K562 (cell line): ENCODE measurements at regions not wholly inside any gene's neighbourhood (a gene's known extent, or its start where the extent isn't known, plus 50 kb on each side); places are given as distances from the start of the nearest gene placed in this dataset.
A peak's percentile ranks its signal among the peaks of the same experiment; 100 is the strongest.

Experiments
- CREBBP ChIP-seq: IDR thresholded peaks from one replicate; pipeline ENCODE4 v1.6.1; 2012; ENCODE audit warnings: low read depth, mild to moderate bottlenecking, control low read depth, inconsistent platforms, low read length
- DDX20 ChIP-seq: fragments of 450-650 bp; IDR thresholded peaks from 2 replicates; pipeline ENCODE4 v1.6.1; 2016; ENCODE audit warnings: missing genetic modification characterization, low read depth, mild to moderate bottlenecking, missing compliant biosample characterization, moderate library complexity
- ETV1 ChIP-seq: fragments of 450-650 bp; conservative IDR thresholded peaks from 2 replicates; pipeline ENCODE4 v1.6.1; 2016; ENCODE audit warnings: missing genetic modification characterization, control low read depth, low read depth, missing compliant biosample characterization
- ETV5 ChIP-seq: sonication (generic); formaldehyde crosslinking; IDR thresholded peaks from 2 replicates; pipeline ENCODE4 v1.4.0; 2020; ENCODE audit warnings: low read depth, mild to moderate bottlenecking, missing genetic modification reagents
- EZH2 ChIP-seq: IDR thresholded peaks from 2 replicates; pipeline ENCODE4 v1.6.1; 2012; ENCODE audit warnings: low read depth, mild to moderate bottlenecking, inconsistent platforms, low read length, borderline replicate concordance
- HMG20B ChIP-seq: fragments of 250-450 bp; sonication (Bioruptor Pico); IDR thresholded peaks from 2 replicates; pipeline ENCODE4 v1.5.0; 2021; ENCODE audit warnings: mild to moderate bottlenecking
- MAFG ChIP-seq: fragments of 450-650 bp; conservative IDR thresholded peaks from 2 replicates; pipeline ENCODE4 v1.6.1; 2016; ENCODE audit warnings: missing genetic modification characterization, missing compliant biosample characterization
- NFIX ChIP-seq: fragments of 250-450 bp; sonication (Bioruptor Pico); IDR thresholded peaks from 2 replicates; pipeline ENCODE4 v1.4.0; 2020; ENCODE audit warnings: low read depth, mild to moderate bottlenecking, moderate library complexity
- RBM39 ChIP-seq: fragments of 200-400 bp; formaldehyde crosslinking; optimal IDR thresholded peaks from 2 replicates; pipeline ENCODE3; 2018; ENCODE audit warnings: low read depth, low read length
- SREBF1 ChIP-seq: fragments of 150-350 bp; IDR thresholded peaks from 2 replicates; pipeline ENCODE4 v1.6.1; 2014; ENCODE audit warnings: antibody characterized with exemption, low read depth, low read length, borderline replicate concordance
- ZNF282 ChIP-seq: sonication (generic); formaldehyde crosslinking; IDR thresholded peaks from 2 replicates; pipeline ENCODE4 v1.8.1; 2023; ENCODE audit warnings: missing genetic modification reagents
- TF ChIP-seq, protein P1 (sequence below): fragments of 450-650 bp; IDR thresholded peaks from 2 replicates; pipeline ENCODE4 v1.6.1; 2016; ENCODE audit warnings: borderline replicate concordance
- TF ChIP-seq, protein P2 (sequence below): sonication (generic); formaldehyde crosslinking; IDR thresholded peaks from 2 replicates; pipeline ENCODE4 v1.8.0; 2022; ENCODE audit warnings: mild to moderate bottlenecking, missing genetic modification reagents
- TF ChIP-seq, protein P3 (sequence below): sonication (generic); formaldehyde crosslinking; IDR thresholded peaks from 2 replicates; pipeline ENCODE4 v1.8.1; 2023; ENCODE audit warnings: missing genetic modification reagents, mild to moderate bottlenecking, borderline replicate concordance

DNA sequence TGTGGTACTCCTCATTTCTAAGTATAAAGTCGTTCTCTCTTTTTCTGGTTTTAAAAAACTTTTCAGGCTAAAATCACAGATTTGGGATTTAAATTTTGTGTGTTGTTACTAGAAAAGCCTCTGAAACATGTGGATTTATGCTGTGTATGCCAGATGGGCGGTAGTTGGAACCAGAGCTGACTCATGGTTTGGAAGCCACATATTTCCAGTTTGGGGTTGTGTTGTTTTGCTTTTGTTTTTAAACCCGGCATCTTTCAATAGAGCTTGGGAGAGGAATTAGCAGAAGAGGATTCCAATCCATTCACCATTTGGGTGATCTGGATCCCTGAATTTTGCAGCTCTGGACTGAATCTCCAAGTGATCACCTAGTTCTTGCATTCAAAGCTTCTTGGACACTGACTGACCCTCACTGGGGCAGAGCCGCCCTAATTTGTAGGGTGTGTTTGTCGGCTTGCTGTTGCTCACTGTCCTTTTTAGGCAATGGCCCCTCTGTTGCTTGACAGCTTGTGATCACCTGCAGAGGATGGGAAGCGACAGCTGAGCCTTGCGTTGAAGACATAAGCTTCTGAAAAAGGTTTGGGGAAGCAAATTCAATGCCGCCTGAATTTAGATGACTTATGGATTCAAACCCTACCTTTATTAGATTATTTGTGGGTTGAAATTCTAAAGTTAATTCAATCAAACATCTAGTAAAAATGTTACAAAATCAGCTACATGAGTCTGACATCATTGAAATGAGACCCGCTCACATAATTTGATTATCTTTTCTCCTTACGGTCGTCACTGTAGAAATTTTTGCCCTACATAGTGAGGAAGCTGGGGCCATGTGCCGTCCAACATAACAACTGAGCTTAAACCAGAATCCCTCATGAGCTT, 79.9 kb upstream of the CD83 start (continued):
- TF ChIP-seq, protein P1, sequence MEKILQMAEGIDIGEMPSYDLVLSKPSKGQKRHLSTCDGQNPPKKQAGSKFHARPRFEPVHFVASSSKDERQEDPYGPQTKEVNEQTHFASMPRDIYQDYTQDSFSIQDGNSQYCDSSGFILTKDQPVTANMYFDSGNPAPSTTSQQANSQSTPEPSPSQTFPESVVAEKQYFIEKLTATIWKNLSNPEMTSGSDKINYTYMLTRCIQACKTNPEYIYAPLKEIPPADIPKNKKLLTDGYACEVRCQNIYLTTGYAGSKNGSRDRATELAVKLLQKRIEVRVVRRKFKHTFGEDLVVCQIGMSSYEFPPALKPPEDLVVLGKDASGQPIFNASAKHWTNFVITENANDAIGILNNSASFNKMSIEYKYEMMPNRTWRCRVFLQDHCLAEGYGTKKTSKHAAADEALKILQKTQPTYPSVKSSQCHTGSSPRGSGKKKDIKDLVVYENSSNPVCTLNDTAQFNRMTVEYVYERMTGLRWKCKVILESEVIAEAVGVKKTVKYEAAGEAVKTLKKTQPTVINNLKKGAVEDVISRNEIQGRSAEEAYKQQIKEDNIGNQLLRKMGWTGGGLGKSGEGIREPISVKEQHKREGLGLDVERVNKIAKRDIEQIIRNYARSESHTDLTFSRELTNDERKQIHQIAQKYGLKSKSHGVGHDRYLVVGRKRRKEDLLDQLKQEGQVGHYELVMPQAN, result no peak
- TF ChIP-seq CREBBP (no peak), EZH2 (no peak), RBM39 (no peak), ETV5 (CRISPR knock-in tag) (no peak), ETV1 (tag) (no peak), ZNF282 (CRISPR knock-in tag) (no peak), HMG20B (CRISPR knock-in tag) (no peak), SREBF1 (no peak), MAFG (tag) (peak; percentile 50), DDX20 (tag) (no peak), NFIX (CRISPR knock-in tag) (no peak)
- TF ChIP-seq, protein P2, sequence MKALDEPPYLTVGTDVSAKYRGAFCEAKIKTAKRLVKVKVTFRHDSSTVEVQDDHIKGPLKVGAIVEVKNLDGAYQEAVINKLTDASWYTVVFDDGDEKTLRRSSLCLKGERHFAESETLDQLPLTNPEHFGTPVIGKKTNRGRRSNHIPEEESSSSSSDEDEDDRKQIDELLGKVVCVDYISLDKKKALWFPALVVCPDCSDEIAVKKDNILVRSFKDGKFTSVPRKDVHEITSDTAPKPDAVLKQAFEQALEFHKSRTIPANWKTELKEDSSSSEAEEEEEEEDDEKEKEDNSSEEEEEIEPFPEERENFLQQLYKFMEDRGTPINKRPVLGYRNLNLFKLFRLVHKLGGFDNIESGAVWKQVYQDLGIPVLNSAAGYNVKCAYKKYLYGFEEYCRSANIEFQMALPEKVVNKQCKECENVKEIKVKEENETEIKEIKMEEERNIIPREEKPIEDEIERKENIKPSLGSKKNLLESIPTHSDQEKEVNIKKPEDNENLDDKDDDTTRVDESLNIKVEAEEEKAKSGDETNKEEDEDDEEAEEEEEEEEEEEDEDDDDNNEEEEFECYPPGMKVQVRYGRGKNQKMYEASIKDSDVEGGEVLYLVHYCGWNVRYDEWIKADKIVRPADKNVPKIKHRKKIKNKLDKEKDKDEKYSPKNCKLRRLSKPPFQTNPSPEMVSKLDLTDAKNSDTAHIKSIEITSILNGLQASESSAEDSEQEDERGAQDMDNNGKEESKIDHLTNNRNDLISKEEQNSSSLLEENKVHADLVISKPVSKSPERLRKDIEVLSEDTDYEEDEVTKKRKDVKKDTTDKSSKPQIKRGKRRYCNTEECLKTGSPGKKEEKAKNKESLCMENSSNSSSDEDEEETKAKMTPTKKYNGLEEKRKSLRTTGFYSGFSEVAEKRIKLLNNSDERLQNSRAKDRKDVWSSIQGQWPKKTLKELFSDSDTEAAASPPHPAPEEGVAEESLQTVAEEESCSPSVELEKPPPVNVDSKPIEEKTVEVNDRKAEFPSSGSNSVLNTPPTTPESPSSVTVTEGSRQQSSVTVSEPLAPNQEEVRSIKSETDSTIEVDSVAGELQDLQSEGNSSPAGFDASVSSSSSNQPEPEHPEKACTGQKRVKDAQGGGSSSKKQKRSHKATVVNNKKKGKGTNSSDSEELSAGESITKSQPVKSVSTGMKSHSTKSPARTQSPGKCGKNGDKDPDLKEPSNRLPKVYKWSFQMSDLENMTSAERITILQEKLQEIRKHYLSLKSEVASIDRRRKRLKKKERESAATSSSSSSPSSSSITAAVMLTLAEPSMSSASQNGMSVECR (CRISPR knock-in tag), result no peak
- TF ChIP-seq, protein P3, sequence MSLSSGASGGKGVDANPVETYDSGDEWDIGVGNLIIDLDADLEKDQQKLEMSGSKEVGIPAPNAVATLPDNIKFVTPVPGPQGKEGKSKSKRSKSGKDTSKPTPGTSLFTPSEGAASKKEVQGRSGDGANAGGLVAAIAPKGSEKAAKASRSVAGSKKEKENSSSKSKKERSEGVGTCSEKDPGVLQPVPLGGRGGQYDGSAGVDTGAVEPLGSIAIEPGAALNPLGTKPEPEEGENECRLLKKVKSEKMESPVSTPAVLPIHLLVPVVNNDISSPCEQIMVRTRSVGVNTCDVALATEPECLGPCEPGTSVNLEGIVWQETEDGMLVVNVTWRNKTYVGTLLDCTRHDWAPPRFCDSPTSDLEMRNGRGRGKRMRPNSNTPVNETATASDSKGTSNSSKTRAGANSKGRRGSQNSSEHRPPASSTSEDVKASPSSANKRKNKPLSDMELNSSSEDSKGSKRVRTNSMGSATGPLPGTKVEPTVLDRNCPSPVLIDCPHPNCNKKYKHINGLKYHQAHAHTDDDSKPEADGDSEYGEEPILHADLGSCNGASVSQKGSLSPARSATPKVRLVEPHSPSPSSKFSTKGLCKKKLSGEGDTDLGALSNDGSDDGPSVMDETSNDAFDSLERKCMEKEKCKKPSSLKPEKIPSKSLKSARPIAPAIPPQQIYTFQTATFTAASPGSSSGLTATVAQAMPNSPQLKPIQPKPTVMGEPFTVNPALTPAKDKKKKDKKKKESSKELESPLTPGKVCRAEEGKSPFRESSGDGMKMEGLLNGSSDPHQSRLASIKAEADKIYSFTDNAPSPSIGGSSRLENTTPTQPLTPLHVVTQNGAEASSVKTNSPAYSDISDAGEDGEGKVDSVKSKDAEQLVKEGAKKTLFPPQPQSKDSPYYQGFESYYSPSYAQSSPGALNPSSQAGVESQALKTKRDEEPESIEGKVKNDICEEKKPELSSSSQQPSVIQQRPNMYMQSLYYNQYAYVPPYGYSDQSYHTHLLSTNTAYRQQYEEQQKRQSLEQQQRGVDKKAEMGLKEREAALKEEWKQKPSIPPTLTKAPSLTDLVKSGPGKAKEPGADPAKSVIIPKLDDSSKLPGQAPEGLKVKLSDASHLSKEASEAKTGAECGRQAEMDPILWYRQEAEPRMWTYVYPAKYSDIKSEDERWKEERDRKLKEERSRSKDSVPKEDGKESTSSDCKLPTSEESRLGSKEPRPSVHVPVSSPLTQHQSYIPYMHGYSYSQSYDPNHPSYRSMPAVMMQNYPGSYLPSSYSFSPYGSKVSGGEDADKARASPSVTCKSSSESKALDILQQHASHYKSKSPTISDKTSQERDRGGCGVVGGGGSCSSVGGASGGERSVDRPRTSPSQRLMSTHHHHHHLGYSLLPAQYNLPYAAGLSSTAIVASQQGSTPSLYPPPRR (CRISPR knock-in tag), result no peak
